ENCODE measurements at regions not wholly inside any gene's neighbourhood (a gene's known extent, or its start where the extent isn't known, plus 50 kb on each side); places are given as distances from the start of the nearest gene placed in this dataset.

DNA sequence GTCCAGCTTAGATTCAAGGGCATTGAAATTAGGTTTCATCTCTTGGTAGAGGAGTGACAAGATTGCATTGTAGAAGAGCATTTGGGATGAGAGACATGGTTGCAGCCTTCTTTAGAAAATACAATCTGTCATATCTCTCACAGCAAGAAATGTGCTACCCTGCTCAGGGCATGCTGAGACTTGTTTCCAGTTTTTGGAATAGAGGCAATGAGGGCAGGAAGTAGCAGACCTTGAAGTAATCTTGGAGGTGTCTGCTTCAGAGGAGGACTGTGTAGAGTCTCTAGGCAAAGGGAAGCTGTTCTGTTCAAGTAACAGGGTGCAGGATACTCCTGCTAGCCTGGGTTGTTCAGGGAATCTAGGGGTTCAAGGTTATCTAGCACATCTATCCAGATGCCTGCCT, 116.1 kb upstream of the ZNF827 start:
- no peak for TF ChIP-seq POLR2A (IDR thresholded peaks at IDR 0.05)
- TF ChIP-seq, protein P1, sequence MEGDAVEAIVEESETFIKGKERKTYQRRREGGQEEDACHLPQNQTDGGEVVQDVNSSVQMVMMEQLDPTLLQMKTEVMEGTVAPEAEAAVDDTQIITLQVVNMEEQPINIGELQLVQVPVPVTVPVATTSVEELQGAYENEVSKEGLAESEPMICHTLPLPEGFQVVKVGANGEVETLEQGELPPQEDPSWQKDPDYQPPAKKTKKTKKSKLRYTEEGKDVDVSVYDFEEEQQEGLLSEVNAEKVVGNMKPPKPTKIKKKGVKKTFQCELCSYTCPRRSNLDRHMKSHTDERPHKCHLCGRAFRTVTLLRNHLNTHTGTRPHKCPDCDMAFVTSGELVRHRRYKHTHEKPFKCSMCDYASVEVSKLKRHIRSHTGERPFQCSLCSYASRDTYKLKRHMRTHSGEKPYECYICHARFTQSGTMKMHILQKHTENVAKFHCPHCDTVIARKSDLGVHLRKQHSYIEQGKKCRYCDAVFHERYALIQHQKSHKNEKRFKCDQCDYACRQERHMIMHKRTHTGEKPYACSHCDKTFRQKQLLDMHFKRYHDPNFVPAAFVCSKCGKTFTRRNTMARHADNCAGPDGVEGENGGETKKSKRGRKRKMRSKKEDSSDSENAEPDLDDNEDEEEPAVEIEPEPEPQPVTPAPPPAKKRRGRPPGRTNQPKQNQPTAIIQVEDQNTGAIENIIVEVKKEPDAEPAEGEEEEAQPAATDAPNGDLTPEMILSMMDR (IDR thresholded peaks at IDR 0.05) = no peak

All from esophagus squamous epithelium (tissue), 4 donors.